ENCODE measurements at regions not wholly inside any gene's neighbourhood (a gene's known extent, or its start where the extent isn't known, plus 50 kb on each side); places are given as distances from the start of the nearest gene placed in this dataset.
"Not testable (repeated sequence)": the region's sequence is repeated elsewhere in the genome, so short reads cannot be mapped to it uniquely, and the experiment has no call there.

DNA sequence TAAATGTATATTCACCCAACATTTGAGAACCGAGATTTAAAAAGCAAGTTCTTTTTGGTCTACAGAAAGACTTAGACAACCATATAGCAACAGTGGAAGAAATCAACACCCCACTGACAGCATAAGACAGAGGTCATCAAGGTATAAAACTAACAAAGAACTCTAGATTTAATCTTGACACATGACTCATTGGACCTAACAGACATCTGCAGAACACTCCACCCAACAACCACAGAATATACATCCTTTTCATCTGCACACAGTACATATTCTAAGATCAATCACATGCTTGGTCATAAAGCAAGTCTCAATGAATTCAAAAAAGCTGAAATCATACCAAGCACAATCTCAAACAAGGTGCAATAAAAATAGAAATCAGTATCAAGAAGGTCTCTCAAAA lies 65.8 kb downstream of the SPIN4 start:
- DNase-seq: no peak

DNA sequence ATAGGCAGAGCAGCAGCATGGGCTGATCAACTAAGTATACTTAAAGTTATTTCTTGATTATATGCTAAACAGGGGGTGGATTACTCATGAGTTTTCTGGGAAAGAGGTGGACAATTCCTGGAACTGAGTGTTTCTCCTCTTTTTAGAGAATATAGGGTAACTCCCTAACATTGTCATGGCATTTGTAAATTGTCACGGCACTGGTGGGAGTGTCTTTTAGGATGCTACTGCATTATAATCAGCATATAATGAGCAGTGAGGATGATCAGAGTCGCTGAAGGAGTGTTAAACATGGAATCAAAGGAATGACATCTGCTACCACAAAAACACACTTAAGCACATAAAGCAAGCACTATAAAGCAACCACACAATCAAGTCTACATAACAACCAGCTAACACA lies 66.5 kb downstream of the SPIN4 start:
- no peak for DNase-seq

DNA sequence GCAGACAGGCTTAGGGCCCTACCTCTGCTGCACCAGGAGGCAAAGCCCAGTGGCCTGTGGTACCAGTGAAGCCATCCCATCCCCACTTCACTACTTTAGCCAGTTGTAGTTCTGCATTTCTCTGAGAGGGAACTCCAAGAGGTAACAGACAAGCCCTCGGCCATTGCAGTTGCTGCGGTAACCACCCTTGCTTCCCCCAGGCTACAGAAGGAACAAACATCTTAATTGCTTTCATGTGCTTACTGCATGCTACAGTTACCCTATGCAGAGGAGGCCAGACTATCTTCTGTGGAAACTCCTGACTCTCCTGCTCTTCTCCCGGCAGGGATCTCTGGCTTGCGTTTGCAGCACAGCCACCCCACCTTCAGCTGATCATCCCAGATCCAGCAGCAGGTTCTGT lies 67.8 kb downstream of the SPIN4 start:
- DNase-seq: no peak

DNA sequence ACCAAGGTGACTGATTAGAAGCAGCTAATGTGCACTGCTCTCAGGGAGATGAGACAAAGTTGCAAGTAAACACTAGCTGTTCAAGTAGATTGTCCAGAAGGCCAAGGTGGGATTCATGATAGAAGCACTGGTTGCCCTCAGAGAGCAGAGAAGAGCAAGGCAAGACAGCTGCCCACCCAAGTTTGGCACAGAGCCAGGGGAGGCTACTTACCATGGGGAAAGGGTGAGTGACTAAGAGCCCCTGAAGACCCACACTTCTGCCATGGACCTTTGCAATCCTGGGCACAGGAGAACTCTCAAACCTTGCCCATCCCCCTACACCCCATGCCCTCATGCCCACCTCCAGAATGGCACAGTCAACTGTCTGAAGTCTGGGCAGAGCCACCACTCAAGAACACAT lies 68.3 kb downstream of the SPIN4 start:
- DNase-seq: no peak

DNA sequence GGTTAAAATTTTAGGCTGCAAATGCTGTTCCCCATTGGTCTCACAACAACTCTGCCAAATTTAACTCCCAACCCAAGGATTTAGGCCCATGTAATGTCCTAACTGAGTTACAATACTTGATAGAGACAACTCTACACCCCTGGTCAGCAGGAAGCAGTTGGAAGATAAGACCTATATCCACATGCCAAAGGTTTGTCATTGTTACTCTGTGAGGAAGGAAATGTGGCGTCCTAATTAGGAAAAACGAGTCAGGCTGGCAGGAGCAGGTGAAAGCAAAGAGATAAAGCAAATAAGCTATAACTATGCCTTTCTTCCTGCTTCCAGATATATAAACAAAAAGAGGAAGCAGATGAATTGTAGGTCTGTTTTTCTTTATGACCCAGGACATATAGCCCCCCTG lies 69.1 kb downstream of the SPIN4 start:
- DNase-seq: no peak

DNA sequence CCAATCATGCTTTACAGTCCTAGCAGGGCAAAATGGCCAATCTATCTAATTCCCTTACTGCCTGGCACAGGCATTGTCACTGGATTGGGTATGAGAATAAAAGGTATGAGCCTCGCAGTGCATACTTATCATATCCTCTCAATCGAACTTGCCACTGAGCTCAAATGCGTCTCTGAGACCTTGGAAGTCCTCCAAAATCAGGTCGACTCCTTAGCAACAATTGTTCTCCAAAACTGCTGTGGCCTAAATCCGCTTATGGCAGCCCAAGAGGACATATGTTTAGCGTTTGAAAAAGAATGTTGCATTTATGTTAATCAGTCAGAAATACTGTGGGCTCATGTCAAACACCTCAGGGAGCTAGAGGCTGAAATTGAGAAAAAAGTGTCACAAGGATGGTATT lies 69.7 kb downstream of the SPIN4 start:
- no peak for DNase-seq

DNA sequence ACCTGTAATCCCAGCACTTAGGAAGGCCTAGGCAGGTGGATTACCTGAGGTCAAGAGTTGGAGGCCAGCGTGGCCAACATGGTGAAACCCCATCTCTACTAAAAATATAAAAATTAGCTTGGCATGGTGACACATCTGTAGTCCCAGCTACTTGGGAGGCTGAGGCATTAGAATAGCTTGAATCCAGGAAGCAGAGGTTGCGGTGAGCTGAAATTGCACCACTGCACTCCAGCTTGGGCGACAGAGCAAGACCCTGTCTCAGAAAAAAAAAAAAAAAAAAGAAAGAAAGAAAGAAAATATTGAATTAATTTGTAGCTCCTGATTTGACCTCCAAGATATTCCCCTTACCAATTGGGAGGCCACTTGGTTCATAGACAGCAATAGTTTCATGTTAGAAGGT lies 73.7 kb downstream of the SPIN4 start:
- not testable (repeated sequence) for DNase-seq

DNA sequence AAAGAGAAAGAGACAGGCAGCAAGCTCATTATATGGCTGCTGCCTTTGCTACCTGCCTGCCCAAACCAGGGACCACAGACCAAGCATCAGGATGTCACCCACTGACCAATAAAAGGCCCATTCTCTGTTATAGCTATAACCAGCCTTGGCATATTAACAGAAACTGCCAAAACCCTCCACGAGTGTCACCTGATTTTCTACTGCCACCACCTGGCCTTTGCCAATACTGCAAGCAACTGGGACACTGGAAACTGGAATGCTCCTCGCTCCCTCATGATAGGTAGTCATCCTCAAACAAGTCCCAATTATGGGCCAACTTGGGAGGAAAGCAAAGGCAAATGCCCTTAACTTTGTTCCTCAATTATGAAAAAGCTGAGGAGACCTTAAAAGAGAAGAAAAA lies 76.0 kb downstream of the SPIN4 start:
- DNase-seq: peak; percentile 60

DNA sequence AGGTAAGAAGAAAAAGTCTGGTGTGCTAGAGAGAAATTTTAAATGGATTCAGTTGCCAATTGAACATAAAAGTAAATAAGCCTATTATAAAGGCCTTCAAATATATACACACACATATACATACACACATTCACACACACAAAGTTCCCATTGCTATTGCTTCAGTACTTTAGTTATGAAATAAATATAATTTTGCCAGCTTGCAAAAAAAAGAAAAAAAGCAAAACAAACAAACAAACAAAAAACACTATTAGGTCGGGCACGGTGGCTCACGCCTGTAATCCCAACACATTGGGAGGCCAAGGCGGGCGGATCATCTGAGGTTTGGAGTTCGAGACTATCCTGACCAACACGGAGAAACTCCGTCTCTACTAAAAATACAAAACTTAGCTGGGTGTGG lies 80.3 kb downstream of the SPIN4 start:
- DNase-seq: no peak

DNA sequence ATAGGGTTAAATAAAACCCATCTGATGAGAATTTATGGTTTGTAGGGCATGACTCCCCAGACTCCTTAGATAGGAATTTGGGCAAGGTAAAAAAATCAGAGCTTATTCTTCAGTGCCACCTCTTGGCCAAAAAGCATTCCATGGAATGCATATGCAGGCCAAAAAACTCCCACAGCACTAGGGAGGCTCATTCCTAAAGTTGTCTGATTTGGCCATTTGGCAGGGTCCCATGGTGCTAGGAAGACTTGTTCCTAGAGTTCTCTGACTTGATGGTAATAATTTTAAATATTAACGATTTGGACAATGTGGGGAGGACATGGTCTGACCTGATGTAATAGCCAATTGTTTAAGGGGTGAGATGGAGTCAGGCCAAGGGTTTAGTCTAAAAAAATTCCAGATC lies 93.0 kb downstream of the SPIN4 start:
- DNase-seq: no peak

DNA sequence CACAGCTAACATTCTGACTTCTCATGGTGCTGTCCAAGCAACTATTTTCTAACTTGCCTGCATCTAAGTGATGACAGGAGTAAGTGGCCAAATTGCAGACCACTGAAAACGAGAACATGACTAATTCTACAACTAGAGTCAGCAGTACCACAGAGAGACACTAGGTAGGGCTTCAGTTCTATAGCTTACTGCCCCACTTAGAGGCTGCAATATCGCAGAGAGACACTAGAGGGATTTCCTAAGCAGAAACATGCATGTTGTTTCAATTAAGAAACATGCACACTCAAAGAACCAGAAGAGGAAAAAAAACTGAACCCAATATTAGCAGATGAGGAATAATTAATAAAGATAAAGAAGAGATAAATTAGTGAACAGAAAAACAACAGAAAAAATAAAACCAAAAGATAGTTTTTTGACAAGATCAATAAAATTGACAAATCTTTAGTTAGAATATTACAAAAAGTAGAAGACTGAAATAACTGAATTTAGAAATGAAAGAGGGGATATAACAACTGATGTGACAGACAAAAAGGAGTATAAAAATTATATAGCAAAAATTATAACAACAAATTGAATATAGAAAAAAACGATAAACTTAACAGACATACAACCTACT lies 100.8 kb downstream of the SPIN4 start:
- no peak for DNase-seq

DNA sequence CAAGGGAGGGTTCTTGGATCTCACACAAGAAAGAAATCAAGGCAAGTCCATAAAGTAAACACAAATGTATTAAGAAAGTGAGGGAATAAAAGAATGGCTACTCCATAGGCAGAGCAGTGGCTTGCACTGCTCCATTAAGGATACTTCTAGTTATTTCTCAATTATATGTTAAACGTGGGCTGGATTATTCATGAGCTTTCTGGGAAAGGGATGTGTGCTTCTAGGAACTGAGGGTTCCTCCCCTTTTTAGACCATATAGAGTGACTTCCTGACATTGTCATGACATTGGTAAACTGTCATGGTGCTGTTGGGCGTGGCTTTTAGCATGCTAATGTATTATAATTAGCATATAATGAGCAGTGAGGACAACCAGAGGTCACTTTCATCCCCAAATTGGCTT lies 108.4 kb downstream of the SPIN4 start:
- DNase-seq: not testable (repeated sequence)

DNA sequence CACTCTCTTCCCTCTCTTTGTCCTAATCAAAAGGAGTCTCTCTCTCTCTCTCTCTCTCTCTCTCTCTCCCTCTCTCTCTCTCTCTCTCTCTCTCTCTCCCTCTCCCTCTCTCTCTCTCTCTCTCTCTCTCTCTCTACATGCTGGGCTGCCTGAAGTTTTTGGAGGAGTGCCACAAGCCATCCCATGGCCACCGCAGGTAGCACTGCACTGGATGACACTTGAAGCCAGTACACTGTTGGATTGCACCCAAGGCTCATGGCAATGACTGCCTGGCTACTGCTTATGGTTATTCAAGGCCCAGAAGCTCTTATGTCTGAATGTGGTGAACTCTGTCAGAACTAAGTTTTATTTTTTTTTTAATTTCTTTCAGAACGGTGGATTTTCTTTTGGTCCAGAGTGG lies 115.2 kb downstream of the SPIN4 start:
- not testable (repeated sequence) for DNase-seq

DNA sequence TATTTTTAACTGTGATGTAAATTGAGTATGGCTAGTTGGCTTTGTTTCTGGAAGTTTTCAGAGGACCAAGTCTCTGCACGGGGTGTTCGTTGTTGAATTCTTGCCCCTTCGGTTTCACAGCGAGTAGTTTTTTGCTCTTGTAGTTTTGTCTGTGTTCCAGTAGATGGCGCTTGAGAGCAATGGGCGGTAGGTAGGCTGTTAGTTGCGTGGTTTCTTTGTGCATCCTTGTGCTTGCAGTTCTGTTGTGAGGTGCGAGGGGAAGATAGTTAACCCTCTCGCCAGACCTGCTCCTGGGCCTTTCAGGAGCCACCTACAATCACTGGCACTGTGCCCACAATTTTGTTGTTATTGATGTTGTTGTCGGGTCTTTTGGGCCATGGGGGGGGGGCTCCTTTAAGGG lies 118.1 kb downstream of the SPIN4 start:
- not testable (repeated sequence) for DNase-seq

DNA sequence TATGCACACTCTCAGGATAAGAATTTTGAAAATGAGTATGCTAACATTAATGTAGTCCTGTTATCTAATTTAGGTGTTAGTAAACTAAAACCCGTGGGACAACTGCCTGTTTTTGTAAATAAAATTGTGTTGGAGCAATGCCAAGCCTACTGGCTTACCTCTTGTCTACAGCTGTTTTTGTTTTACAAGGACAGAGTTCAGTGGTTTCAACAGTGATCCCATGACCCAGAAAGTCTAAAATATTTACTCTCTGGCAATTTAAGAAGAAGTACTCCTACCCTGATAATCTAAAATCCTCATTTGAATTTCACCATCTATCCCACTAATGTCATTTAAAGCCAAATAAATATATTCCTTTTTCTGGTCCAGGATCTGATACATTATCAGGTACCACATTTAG lies 132.9 kb downstream of the SPIN4 start:
- DNase-seq: not testable (repeated sequence)

DNA sequence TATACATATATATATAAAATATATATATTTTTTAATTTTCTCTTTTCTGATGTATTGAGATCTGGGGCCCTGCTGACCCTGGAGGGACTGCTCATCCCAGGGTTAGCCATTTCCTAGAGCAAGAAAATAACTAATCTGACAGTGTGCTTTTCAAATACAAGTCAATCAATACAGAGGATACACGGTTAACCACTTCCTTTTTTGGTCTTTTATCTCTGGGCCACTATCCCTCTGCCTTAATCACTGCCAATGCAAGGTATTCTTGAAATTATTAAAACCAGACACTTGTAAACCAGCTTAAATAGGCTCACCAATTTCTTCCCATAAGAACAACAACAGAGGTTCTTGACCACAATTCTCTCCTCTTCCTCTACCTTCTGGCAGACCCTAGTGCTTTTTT lies 133.6 kb downstream of the SPIN4 start:
- not testable (repeated sequence) for DNase-seq

DNA sequence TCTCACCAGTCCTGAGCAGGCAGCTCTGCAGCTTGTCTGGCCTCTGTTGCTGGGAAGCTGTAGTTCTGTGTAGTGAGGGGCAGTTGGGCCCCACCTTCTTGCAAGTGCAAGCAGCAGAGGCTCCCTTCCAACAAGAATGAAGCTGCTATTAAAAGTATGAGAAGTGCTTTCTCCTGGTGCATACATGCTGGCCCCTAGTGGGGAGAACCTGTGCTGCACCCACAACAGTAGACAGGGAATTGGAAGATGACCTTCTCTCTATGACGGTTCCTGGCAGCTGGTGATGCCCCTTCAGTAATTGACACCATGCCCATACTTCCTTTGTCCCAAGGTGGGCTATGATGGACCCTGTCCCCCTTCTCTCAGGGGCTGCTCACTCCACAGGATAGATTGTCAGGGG lies 141.5 kb downstream of the SPIN4 start:
- DNase-seq: not testable (repeated sequence)

DNA sequence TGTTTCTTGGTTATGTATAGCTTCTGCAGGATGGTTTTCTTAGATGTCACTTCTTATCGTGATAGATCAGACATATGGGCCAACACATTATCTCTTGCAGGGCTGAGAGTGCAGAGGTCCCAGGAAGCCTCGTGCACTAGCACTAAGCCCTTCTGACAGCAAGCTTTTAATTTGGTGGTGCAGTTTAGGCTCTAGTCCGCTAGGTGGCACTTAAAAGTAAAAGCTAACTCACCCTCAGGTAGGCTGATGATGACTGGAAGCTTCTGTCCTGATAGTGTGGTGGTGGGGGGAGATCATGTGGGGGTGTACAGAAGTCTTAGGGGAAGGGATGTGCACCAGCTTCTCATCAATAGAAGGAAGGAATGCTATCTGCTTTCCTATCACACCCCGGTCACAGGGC lies 142.0 kb downstream of the SPIN4 start:
- DNase-seq: not testable (repeated sequence)

DNA sequence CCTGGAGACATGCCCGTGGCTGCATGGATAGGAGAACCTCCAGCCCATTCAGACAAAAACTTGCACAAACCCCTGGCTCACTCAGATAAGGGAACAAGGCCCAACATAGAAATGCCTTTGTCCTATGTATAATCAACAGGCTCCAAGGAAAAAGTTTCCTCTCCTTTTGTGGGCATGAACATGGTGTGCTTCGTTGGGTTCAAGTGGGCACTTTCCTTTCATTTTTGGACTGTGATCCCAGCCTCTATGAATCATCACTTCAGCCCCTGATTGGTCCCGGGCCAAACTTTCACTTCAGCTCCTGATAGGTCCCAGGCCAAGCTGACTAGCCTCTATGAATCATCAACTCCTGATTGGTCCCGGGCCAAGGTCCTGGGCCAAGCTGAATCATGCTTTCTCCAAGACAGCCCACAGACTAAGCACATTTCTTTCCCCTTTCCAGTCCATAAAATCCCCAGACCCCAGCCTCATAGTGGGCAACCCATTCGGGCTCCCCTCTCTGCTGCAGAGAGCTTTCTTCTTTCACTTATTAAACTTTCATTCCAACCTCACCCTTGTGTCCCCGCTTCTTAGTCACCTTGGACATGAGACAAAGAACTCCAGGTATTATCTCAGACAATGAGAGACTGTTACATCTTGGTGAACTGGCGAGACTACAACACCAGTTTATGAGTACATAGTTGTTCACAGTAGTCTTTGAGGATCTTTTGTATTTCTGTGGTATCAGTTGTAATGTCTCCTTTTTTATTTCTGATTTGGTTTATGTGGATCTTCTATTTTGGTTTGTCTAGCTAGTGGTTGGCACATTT lies 146.7 kb downstream of the SPIN4 start:
- DNase-seq: not testable (repeated sequence)

DNA sequence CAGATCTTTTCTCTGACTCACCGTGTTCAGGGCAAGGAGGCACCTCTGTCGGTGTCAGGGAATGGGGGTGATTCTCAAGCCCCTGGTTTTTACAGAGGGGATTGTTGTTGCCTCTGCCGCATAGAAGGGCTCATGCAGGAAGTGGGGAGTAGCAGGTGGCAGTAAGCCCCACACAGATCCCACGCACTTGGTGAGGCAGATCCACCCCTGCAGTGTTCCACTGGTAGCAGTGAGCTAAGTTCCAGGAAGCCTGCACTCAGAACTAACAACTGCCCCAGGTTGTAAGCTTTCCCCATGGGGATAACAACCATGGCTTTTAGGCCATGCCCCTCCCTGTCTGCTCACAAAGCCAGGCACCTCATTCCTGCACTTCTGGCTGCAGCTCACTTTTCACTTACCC lies 149.1 kb downstream of the SPIN4 start:
- DNase-seq: not testable (repeated sequence)

DNA sequence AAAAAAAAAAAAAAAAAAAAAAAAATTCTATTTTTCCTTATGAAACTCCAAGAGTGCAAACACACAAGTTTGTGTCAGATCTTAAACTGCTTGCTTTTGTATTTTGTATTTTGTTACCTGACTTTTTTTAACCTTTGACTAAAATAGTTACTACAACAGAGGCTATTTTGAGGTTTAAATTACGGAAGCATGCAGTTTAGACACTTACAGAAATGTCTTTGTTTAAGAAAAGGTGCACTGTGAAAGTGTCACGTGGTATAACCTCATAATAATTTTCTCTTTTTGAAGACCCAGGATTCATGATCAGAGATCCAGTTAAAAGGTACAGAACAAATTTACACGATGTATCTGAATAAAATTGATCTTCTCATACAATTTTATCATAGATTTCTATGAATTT lies 152.4 kb downstream of the SPIN4 start:
- DNase-seq: not testable (repeated sequence)

DNA sequence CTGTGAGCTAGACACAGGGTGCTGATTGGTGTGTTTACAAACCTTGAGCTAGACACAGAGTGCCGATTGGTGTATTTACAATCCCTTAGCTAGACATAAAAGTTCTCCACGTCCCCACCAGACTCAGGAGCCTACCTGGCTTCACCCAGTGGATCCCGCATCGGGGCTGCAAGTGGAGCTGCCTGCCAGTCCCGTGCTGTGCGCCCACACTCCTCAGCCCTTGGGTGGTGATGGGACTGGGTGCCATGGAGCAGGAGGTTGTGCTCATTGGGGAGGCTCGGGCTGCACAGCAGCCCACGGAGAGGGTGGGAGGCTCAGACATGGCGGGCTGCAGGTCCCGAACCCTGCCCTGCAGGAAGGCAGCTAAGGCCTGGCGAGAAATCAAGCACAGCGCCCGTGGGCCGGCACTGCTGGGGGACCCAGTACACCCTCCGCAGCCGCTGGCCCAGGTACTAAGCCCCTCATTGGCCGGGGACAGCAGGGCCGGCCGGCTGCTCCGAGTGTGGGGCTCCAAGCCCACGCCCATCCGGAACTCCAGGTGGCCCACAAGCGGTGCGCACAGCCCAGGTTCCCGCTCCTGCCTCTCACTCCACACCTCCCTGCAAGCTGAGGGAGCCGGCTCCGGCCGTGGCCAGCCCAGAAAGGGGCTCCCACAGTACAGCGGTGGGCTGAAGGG lies 158.6 kb downstream of the SPIN4 start:
- not testable (repeated sequence) for DNase-seq

DNA sequence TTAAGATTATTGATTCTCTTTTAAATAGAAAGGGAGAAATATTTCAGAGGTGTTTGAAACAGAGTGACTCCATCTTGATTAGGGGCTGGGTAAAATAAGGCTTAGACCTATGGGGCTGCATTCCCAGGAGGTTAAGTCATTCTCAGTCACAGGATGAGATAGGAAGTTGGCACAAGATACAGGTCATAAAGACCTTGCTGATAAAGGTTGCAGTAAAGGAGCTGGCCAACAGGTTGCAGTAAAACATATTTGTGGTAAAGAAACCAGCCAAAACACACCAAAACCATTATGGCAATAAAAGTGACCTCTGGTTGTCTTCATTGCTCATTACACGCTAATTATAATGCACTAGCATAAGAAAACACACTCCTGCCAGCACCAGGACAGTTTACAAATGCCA lies 165.0 kb downstream of the SPIN4 start:
- no peak for DNase-seq

DNA sequence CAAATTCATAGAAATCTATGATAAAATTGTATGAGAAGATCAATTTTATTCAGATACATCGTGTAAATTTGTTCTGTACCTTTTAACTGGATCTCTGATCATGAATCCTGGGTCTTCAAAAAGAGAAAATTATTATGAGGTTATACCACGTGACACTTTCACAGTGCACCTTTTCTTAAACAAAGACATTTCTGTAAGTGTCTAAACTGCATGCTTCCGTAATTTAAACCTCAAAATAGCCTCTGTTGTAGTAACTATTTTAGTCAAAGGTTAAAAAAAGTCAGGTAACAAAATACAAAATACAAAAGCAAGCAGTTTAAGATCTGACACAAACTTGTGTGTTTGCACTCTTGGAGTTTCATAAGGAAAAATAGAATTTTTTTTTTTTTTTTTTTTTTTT lies 171.3 kb downstream of the SPIN4 start:
- not testable (repeated sequence) for DNase-seq
